Esophagus squamous epithelium (tissue), 4 donors: ENCODE measurements at regions not wholly inside any gene's neighbourhood (a gene's known extent, or its start where the extent isn't known, plus 50 kb on each side); places are given as distances from the start of the nearest gene placed in this dataset.

ENCODE experiments used
- POLR2A ChIP-seq, 4 donors: fragments of 450-650 bp; IDR thresholded peaks; one replicate each; pipeline ENCODE4 v1.6.1; 2017; ENCODE audit warnings: antibody characterized with exemption in 4 of 4, mild to moderate bottlenecking in 4 of 4, moderate library complexity in 3 of 4
- TF ChIP-seq, protein P1 (sequence below), 6 experiments: fragments of 450-650 bp in 4 of 6; fragments of 200-600 bp in 2 of 6; sonication (generic) in 2 of 6; IDR thresholded peaks; one replicate each; pipeline ENCODE4 v1.5.1; 2016 to 2019; ENCODE audit warnings: antibody characterized with exemption in 6 of 6, mild to moderate bottlenecking in 4 of 6, moderate library complexity in 4 of 6

- TF ChIP-seq, protein P1, sequence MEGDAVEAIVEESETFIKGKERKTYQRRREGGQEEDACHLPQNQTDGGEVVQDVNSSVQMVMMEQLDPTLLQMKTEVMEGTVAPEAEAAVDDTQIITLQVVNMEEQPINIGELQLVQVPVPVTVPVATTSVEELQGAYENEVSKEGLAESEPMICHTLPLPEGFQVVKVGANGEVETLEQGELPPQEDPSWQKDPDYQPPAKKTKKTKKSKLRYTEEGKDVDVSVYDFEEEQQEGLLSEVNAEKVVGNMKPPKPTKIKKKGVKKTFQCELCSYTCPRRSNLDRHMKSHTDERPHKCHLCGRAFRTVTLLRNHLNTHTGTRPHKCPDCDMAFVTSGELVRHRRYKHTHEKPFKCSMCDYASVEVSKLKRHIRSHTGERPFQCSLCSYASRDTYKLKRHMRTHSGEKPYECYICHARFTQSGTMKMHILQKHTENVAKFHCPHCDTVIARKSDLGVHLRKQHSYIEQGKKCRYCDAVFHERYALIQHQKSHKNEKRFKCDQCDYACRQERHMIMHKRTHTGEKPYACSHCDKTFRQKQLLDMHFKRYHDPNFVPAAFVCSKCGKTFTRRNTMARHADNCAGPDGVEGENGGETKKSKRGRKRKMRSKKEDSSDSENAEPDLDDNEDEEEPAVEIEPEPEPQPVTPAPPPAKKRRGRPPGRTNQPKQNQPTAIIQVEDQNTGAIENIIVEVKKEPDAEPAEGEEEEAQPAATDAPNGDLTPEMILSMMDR (IDR thresholded peaks at IDR 0.05): no peak
- TF ChIP-seq POLR2A (IDR thresholded peaks at IDR 0.05): no peak
Measured at GRCh38 chr5:74506119-74506518, 134.4 kb downstream of the ENC1 start.
